ENCODE measurements at regions not wholly inside any gene's neighbourhood (a gene's known extent, or its start where the extent isn't known, plus 50 kb on each side); places are given as distances from the start of the nearest gene placed in this dataset.

- H3K27me3 ChIP-seq (replicated peaks; ENCODE audit: control insufficient read depth, insufficient read depth, low read length): no peaks in the 10 kb centered on the region
- Mint-ChIP-seq H3K4me3 (ENCODE audit: unreplicated experiment) (no peak overlapping the region), H3K27ac (ENCODE audit: unreplicated experiment) (no peak overlapping the region), H3K27me3 (ENCODE audit: insufficient read depth, unreplicated experiment) (no peaks in the 10 kb centered on the region), H3K4me1 (ENCODE audit: low read depth, unreplicated experiment) (no peaks in the 10 kb centered on the region), H3K36me3 (ENCODE audit: insufficient read depth, unreplicated experiment) (no peaks in the 10 kb centered on the region), H3K9me3 (ENCODE audit: unreplicated experiment) (no peaks in the 10 kb centered on the region)
- H3K4me3 ChIP-seq (ENCODE audit: low read depth, low read length): no peak overlapping the region
- no peak for TF ChIP-seq CTCF (IDR thresholded peaks at IDR 0.05; ENCODE audit: insufficient read depth in 1 of 2, low read depth in 1 of 2, low read length in 1 of 2, severe bottlenecking in 1 of 2, unreplicated experiment in 1 of 2)
- BruUV-seq (replicated peaks): no TSS peak
- H3K36me3 ChIP-seq (ENCODE audit: control insufficient read depth, insufficient read depth, low read length): no peaks in the 10 kb centered on the region
- DNase-seq: no peak
- intact Hi-C loops (cut with micrococcal nuclease; ENCODE audit: unreplicated experiment): no loop called here
- ChIA-PET POLR2A (no interaction called here), CTCF (no interaction called here)
- no peaks in the 10 kb centered on the region for H3K4me1 ChIP-seq
- no peaks in the 10 kb centered on the region for H3K9me3 ChIP-seq
Measured at GRCh38 chr3:35254917-35255316, 384.4 kb upstream of the ARPP21 start.

- Mint-ChIP-seq H3K36me3 (ENCODE audit: insufficient read depth, unreplicated experiment) (no peaks in the 10 kb centered on the region), H3K4me1 (ENCODE audit: low read depth, unreplicated experiment) (no peaks in the 10 kb centered on the region), H3K27ac (ENCODE audit: unreplicated experiment) (no peak overlapping the region), H3K9me3 (ENCODE audit: unreplicated experiment) (peaks cover 10% of the 10 kb centered on the region), H3K27me3 (ENCODE audit: insufficient read depth, unreplicated experiment) (no peaks in the 10 kb centered on the region), H3K4me3 (ENCODE audit: unreplicated experiment) (no peak overlapping the region)
- CTCF ChIA-PET: no interaction called here
- H3K4me3 ChIP-seq (ENCODE audit: low read depth, low read length): no peak overlapping the region
- BruUV-seq (replicated peaks): no TSS peak
- H3K27me3 ChIP-seq (replicated peaks; ENCODE audit: control insufficient read depth, insufficient read depth, low read length): no peaks in the 10 kb centered on the region
- no peaks in the 10 kb centered on the region for H3K4me1 ChIP-seq
- no peaks in the 10 kb centered on the region for H3K9me3 ChIP-seq
- H3K36me3 ChIP-seq (ENCODE audit: control insufficient read depth, insufficient read depth, low read length): no peaks in the 10 kb centered on the region
- no peak for DNase-seq
- TF ChIP-seq CTCF (IDR thresholded peaks at IDR 0.05; ENCODE audit: insufficient read depth in 1 of 2, low read depth in 1 of 2, low read length in 1 of 2, severe bottlenecking in 1 of 2, unreplicated experiment in 1 of 2): no peak
- intact Hi-C loops (cut with micrococcal nuclease; ENCODE audit: unreplicated experiment): no loop called here
- POLR2A ChIA-PET: no interaction called here
Measured at GRCh38 chr3:35257641-35258040, 381.7 kb upstream of the ARPP21 start.

- POLR2A ChIA-PET: no interaction called here
Measured at GRCh38 chr3:35262406-35262805, 376.9 kb upstream of the ARPP21 start.

More at GRCh38 chr3:35262406-35262805, 376.9 kb upstream of the ARPP21 start:
- Mint-ChIP-seq H3K4me1 (ENCODE audit: low read depth, unreplicated experiment) (no peaks in the 10 kb centered on the region), H3K27ac (ENCODE audit: unreplicated experiment) (no peak overlapping the region), H3K4me3 (ENCODE audit: unreplicated experiment) (no peak overlapping the region), H3K36me3 (ENCODE audit: insufficient read depth, unreplicated experiment) (no peaks in the 10 kb centered on the region), H3K9me3 (ENCODE audit: unreplicated experiment) (peaks cover 10% of the 10 kb centered on the region), H3K27me3 (ENCODE audit: insufficient read depth, unreplicated experiment) (no peaks in the 10 kb centered on the region)
- no TSS peak for BruUV-seq (replicated peaks)
- Histone ChIP-seq H3K9me3 (no peaks in the 10 kb centered on the region), H3K4me1 (0 out of 2 replicates have a peak, but pooled peaks cover 5% of the 10 kb centered on the region), H3K36me3 (ENCODE audit: control insufficient read depth, insufficient read depth, low read length) (no peaks in the 10 kb centered on the region), H3K27me3 (replicated peaks; ENCODE audit: control insufficient read depth, insufficient read depth, low read length) (no peaks in the 10 kb centered on the region), H3K4me3 (ENCODE audit: low read depth, low read length) (no peak overlapping the region)
- intact Hi-C loops (cut with micrococcal nuclease; ENCODE audit: unreplicated experiment): no loop called here
- DNase-seq: no peak
- CTCF ChIA-PET: no interaction called here
- TF ChIP-seq CTCF (IDR thresholded peaks at IDR 0.05; ENCODE audit: insufficient read depth in 1 of 2, low read depth in 1 of 2, low read length in 1 of 2, severe bottlenecking in 1 of 2, unreplicated experiment in 1 of 2): no peak

All from Caco-2 (cell line).